GM21825 (cell line): ENCODE measurements at regions not wholly inside any gene's neighbourhood (a gene's known extent, or its start where the extent isn't known, plus 50 kb on each side); places are given as distances from the start of the nearest gene placed in this dataset.

ENCODE experiments used
- ATAC-seq: cut with Tn5 transposase; IDR thresholded peaks from one replicate; pipeline ENCODE4 v1.9.1; 2021; ENCODE audit warnings: mild to moderate bottlenecking, moderate library complexity; ENCODE audit not compliant: unreplicated experiment

DNA sequence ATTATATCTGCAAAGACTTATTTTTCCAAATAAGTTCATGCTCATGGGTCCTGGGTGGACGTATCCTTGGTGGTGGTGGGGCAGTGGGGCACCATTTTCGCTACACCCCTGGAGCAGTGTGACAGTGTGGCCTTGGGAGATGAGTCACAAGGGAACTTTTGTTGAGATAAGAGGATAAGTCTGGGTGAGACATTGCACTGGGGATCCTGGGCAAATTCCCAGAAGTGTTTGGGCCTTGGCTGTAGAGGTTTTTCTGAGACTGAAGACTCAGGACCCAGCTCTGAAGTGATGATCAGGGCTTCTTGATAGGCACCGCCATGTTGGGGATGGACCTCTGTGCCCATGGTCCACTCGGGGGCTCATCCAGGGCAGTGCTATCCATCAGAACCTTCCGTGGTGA, 149.4 kb downstream of the MACROH2A1 start:
- no peak for ATAC-seq

DNA sequence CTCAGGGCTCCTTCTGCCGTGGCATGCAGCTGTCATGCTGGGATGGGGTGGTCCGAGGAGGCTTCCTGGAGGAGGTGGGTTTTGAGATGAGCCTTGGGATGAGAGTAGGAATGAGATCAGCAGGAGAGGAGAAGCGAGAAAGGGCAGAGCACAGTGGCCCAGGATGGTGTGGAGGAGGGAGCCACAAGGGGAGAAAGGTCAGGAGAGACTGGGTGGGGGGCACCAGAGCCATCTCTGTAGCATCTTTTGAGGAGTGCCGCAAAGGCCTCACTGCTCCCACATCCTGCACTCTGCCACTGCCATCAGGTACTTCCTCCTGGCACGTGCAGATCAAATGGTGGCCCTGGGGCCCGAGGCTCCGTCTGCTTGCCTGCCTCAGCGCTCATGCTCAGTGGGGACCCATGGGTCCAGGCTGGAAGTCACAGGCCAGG, 150.2 kb downstream of the MACROH2A1 start:
- ATAC-seq: no peak

DNA sequence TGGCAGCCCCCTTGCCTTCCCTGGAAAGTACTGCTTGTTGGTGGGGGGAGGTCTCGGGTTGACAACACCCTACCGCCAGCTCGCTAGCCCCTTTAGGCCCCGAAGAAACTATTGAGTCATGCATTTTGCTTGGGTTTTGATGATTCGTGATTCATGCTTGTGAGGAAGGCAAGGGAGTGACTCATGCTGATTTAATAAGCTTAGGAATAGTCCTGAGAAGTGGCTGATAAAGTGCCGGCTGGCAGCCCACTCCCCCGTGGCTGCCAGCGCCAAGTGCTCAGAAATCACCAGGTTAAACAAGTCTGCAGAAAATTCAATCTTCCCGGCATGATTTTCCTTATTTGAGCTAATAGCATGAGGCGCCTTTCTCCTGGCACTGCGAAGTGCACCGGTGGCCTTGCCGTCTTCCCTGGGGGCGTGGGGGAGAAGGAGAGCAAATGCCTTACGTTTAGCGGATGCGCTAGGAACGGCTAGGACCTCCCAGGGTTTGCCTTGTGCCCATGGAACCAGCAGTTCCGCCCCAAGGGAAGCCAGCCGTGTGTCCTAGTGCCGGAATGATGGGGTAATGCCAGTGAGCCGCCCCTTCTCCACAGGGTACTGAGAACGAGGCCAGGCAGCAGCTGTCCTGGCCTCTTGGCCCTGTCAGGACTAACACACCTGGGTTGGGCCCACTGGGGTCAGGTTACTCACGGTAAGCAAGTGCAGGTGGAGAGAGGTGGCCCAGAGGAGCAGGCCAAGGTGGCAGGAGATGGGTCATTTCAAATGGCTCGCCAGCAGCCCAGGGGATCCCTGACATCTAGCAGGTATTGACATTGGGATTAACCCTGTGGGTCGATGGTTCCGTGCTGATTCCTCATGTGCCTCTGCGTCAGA, 151.9 kb downstream of the MACROH2A1 start:
- no peak for ATAC-seq

DNA sequence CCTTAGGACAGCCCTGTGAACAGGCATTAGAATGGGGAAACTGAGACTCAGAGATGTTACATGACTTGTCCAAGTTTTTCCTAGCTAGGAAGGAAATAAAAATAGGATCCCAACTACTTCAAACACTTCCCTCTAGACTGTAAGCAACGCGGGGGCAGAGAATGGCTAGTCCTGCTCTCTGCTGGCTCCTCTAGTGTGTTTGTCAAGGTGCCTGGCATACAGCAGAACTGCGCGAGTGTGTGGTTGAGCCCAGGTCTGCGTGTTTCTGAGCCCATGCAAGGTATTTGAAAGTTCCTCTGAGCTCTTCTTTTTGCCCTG, 152.5 kb downstream of the MACROH2A1 start:
- ATAC-seq: no peak

DNA sequence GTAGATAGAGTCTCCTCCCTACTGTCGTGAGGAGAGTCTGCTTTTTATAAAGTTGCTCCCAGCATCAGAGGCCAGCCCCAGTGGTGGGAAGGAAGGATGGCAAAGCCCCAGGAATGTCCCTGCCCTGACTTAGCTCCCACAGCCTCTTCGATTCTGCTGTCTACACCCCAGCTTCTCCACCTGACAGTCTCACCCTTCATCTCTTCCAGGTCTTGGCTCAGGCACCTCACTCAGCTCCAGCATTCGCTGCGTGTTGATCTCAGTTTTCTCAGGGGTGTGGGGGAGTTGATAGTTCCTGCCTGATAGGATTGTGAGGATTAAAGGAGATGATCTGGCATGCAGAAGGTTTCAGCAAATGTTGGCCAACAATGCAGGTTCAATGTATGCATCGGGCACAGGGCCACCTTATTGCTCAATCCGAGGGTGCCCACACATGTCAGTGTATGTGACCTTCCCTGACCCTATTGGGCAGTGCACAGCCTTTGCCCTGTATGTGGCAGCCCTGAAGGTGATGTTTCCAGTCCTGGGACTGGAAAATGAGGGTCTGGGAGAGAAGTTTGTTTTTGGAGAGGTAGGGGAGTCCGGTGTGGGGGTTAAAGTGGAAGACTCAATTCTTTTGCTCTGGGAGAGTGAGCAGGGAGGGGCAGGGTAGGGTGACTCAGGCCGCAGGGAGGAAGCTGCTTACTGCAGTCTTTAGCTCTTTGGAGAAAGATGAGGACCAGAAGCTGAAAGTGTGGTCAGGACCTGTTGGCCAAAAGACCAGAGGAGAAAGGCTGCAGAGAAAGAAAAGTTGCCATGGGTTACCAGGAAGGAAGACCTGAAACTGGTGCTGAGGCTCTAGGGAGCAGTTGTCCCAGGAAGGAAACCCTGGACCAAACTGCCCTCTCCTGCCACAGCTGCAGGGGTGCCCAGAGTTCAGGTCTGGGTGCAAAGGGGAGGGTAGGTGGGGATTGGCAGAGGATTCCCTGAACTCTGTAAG, 153.2 kb downstream of the MACROH2A1 start:
- ATAC-seq: no peak

DNA sequence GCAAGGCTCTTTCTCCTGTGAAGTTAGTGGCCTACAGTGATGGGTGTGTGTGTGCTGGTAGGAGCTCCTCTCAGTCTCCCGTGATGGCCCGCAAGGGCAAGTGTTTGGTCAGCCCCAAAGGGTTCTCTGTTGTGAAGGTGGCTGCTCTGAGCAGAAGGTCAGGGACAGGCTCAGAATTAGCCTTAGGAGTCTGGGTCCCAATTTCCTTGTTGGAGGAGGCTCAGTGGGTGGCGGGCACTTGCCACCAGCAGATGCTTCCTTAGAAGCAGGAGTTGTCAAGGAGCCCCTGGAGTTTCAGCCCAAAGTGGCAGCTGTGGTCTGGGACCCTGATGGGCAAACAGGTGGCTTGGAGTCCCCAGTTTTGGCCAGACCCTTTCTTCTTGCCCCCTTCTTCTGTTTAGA, 154.4 kb downstream of the MACROH2A1 start:
- ATAC-seq: no peak

DNA sequence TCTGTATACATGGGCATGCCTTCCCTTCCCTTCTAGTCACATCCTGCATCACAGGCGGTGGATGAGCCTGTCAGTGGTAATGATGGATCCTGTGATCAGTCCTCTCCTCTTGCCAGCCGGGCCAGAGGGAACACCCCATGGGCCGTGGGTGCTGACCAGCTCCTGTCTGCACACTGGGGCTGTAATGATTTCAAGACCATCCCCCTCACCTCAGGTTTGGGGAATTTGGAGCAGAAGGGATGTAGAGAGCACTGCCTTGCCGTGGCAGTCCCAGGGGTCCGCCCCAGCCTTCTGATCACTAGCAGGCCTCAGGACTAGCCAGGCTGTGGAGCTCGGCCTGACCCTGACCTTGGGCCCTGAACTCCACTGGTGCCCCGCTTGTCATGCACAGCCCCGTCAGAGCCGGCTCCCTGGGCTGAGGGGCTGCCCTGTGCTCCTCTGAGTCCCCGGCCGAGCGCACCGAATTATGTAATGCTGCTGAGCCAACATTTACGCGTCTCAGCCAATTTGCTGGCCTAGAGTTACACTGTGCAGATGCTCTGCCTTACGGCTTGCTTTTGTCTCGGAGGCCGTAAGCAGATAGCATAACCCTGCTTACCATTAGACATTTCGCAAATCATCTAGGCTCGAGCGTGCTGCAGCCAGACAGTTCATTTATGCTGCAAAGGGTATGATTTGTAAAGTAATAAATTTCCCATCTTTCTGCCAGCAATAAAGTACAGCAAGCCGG, 155.3 kb downstream of the MACROH2A1 start:
- ATAC-seq: no peak

DNA sequence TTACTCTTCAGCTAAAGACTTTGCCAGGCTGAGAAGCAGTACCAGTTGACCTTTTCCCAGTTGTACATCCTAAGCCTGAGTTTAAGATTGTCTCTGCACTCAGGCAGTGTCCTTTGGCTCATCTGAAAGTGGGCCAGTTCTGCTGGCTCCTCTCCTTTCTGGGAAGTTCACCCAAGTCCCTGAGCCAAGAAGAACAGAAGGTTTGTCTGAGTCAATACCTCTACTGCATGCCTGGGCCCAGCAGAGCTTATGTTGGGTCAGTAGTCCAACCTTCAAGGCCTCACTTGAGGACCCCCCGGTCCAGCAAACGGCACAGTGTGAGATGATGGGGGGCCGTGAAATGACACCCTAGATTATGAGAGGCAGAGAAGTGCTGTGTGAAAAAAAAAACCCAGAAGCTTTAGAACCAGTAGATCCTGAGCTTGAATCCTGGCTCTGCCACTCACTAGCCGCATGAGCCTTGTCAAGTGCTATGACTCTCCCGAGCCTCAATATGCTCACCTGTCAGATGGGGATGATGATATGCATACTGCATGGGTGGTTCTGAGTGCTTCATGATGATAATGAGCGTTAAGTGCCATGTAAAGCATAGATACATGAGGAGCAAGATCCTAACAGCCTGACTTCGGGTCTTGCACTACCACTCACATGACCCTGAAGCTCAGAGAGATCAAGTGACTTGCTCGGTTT, 156.0 kb downstream of the MACROH2A1 start:
- ATAC-seq: no peak

DNA sequence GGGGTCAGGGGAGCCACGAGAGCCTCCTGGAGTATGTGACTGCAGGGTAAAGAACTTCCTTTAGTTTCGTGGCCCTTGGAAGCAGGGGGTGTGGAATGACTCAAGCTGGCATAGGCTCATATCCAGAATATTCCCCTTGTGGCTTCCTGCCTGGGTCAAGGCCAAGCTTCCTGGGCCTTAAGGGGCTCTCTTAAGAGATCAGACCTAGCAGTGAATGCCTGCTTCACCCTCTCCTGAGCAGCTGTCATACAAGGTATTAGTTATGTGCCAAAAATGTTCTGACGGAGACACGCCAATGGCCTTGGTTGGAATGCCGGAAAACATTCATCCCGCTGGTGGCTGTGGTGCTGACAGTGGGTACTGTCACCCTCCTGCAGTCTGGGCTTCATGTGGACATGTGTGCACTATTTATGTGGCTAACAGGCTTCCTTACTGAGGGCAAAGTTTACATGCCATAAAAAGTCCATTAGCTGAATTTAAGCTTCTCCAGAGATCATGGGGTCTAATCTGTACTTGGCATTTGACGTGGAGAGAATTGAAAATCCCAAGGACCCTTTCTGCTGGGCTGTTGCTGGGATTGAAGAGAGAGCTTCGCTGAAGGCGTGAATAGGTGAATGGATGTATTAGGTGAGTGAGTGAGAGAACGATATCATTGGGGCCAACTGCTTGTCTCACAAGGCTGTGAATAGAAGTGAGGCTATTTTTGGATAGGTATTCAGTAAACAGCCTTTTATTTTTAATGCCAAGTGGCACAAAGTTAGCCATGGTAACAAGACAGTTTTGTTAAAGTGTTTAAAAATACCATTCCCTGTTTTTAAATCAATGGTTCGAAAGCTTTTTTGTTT, 156.8 kb downstream of the MACROH2A1 start:
- ATAC-seq: no peak

DNA sequence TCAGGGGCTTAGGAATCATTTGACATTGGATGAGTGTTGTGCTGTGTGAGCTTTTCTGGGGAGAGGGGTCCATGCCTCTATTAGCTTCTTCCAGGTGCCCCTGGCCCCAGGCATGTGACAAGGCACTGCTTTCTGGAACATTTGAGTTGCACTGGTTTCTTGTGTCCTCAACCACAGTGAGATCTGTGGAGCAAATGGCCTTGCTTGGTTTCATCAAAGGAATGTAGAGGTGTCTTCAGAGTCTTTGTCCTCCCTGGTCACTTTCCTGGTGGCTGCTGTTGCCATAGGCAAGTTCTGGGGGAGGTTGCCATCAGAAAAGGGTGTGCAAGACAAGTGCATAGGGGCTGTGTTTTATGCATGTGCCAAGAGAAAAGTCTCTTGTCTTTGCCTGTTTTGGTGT, 157.5 kb downstream of the MACROH2A1 start:
- no peak for ATAC-seq

DNA sequence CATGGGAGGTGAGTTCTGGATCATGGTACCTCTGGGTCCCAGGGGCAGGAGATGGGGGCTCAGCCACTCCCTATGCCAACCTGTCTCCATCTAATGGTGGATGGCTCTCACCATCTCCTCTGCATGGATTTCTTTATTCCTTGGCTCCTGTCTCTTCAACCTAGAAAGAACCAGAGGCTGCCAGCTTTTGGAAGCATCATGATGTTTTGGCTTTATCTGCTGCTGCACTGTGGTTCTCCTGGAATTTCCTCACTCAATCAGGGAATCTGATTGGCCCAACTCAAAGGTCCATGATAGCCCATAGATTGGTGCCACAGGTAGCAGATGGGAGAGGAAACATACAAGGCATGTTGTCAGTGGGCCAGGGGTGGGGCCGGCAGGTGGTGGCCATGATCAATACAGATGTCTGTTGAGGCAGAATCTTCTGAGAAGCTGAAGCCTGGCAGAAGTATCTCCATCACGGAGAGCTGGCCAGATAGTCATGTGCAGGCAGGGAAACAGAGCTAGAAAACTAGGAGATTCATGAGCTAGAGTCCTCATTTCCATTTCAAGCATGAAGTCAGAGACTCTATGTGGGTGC, 158.2 kb downstream of the MACROH2A1 start:
- ATAC-seq: no peak

DNA sequence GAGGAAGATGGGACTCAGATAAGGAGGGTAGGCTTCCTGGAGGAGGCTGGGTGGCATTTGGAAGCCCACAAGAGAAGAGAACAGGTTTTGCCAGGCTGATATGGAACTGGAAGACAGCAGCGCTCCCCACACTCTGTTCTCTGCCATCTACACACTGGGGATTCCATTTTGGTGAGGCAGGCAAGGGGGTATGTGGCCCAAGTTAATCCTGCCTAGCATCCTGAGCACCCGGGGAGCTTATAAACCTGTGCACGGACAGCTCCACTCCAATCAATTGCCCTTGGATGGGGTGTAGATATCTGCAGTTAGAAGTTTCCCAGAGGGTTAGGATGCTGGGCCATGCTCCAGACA, 158.8 kb downstream of the MACROH2A1 start:
- no peak for ATAC-seq

DNA sequence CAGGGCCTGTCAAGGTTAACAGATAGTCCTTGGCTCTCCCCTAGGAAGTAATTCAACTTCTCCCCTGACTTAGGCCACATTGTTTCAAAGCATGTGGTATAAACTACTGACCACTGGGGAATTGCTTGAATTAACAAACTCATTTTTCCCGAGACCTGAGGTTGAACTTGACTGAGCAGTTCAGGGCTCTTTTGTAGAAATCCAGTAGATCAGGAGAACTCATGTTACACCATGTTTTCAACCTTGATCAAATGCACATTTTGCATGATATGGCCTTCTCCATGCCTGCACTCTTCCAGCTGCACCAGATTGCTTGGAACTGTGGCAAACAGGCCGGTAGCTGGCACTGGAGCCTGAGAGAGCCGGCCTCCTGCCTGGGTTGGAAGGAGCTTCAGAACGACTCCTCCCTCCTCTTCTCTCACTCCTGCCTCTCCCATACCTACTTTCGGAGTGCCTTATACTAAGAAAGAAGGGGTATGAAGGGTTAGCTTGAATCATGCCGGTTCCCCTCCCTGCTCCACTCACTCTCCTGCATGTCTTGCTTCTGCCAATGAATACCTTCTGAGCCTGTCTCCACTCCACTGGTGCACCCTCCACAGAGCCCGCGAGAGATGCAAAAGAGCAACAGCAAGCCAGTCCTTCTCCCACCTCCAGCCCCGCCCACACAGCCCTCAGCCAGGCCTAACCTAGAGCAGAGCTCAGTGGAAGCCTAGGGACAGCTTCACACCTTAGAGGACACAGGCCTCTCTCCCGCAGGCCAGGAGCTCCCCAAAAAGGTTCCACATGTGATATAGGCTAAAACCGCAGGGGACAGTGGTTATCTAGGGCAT, 159.4 kb downstream of the MACROH2A1 start:
- no peak for ATAC-seq

DNA sequence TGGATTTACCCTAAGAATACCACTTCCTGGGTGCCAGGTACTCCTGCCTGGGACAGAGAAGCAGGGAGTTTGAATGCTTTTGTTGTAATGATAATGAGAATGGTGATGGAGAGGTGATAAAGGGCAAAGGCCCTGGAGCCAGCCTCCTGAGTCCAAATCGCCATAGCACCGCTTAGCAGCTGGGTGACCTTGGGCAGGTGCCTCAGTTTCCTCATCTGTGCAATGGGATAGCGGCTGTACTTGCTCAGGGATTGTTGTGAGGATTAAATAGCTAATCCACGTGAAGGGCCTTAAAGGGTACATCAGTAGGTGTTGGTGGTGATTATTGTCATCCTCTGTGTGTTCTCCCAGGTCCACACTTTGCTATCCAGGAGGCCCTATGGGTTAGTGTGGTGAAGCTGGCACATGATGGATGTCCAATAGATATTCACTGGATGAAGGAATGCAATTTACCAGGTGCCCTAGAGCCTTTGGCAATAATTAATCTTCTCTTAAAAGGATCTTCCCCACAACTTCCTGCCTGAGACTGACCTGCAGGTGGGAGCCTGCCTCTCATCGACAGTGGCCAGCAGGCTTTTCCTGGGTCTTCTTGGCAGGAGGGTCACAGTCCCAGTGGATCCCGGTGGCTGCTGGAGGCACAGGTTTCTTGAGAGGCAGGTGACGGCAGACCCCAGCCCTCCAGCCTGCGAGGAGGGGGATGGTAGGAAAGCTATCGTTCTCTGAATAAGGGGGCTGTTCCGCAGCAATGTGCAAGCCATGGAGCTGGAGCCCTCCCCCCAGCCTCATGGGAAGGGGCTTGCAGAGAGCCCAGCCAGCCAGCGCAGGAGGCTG, 160.2 kb downstream of the MACROH2A1 start:
- ATAC-seq: no peak

DNA sequence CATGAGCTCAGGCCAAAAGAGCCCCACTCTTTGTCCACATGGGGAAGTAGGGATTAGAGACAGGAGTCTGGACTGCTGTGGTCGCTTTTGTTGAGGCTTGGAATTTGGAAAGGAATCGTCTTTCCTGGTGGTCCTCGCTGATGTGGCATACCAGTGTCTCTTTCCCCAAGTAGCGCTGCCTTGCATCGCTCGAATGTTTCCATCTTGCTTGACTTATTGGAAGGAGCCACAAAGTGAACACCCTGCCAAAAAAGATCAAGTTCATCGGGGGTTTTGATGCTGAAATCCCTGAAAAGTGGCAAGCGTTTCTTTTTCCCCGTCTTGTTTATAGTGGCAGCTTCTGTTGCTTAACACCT, 161.3 kb downstream of the MACROH2A1 start:
- ATAC-seq: no peak

DNA sequence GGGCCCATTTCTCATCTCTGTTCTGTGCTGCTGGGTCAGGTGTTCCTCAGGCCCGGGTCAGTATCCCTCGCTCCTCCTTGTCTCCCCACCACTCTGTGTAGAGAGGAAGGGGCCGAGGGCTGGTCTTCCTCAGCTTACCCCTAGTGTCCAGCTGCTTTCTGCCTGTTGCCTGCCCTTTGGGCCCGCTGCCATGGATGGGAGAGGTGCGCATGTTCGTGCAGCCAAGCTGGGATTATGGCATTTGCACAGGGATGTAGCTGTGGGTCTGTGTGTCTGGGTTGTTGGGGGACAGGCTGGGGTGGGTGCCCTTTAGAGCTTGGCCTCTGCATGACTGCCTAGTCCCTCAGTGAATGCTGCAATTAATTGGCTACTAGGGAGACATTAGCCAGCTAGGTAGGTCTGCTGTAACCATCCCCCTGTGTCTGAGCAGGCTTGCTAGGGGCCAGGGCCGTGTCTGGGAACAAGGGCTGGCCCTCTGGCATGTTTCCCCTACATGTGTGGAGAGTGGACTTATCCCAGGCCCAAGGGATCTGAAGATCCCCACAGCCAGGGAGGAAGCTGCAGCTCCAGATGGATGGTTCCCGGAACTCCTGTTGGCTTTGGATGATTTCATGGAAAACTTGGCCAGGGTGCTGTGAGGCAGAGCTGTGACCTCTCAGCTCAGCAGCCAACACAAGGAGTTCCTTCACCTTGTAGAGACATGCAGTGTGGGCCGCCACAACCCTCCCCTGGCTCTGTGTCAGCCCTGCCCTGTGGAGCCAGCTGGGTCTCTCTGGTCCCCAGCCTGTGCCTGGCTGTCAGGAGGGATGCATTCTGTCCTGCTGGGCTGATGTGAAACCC, 161.9 kb downstream of the MACROH2A1 start:
- ATAC-seq: no peak
